GM23338 (cell line): ENCODE measurements at regions not wholly inside any gene's neighbourhood (a gene's known extent, or its start where the extent isn't known, plus 50 kb on each side); places are given as distances from the start of the nearest gene placed in this dataset.

ENCODE experiments used
- ATAC-seq: fragments of 200-7000 bp; cut with Tn5 transposase; 3 replicates; pipeline ENCODE4 v1.9.1; 2020
- DNase-seq: peaks from one replicate; pipeline ENCODE4 v3.0.0-alpha.2; 2015; ENCODE audit warnings: low spot score
- H2AFZ ChIP-seq: fragments of 200-600 bp; sonication (generic); 2 replicates; pipeline ENCODE4 v1.8.0; 2016; ENCODE audit warnings: antibody characterized with exemption, mild to moderate bottlenecking, moderate library complexity
- H3F3A ChIP-seq: fragments of 200-600 bp; sonication (generic); replicated peaks from 2 replicates; pipeline ENCODE4 v1.8.0; 2017; ENCODE audit warnings: antibody characterized with exemption, mixed run types, low read depth
- H3K27ac ChIP-seq: fragments of 200-600 bp; sonication (generic); 2 replicates; pipeline ENCODE4 v1.6.1; 2016; ENCODE audit warnings: low read depth
- H3K27me3 ChIP-seq: fragments of 200-600 bp; sonication (generic); 2 replicates; pipeline ENCODE4 v1.8.0; 2016; ENCODE audit warnings: mild to moderate bottlenecking, mixed run types, moderate library complexity; ENCODE audit not compliant: insufficient read depth
- H3K36me3 ChIP-seq: fragments of 200-600 bp; sonication (generic); 2 replicates; pipeline ENCODE4 v1.8.0; 2016; ENCODE audit warnings: mild to moderate bottlenecking; ENCODE audit not compliant: insufficient read depth
- H3K4me1 ChIP-seq: fragments of 200-600 bp; sonication (generic); 2 replicates; pipeline ENCODE4 v1.8.0; 2016; ENCODE audit warnings: mild to moderate bottlenecking, moderate library complexity; ENCODE audit not compliant: insufficient read depth
- H3K4me2 ChIP-seq: fragments of 200-600 bp; sonication (generic); 2 replicates; pipeline ENCODE4 v1.7.1; 2017; ENCODE audit warnings: mixed run types
- H3K4me3 ChIP-seq: fragments of 200-600 bp; sonication (generic); 2 replicates; pipeline ENCODE4 v1.6.1; 2016; ENCODE audit warnings: mixed run types
- H3K79me2 ChIP-seq: fragments of 200-600 bp; sonication (generic); replicated peaks from 2 replicates; pipeline ENCODE4 v1.8.0; 2017; ENCODE audit warnings: mild to moderate bottlenecking; ENCODE audit not compliant: insufficient read depth
- H3K9me2 ChIP-seq: fragments of 200-600 bp; sonication (generic); 2 replicates; pipeline ENCODE4 v1.8.0; 2017; ENCODE audit not compliant: insufficient read depth
- H4K20me1 ChIP-seq: fragments of 200-600 bp; sonication (generic); replicated peaks from 2 replicates; pipeline ENCODE4 v1.8.0; 2017; ENCODE audit warnings: mild to moderate bottlenecking; ENCODE audit not compliant: insufficient read depth
- H3K27ac Mint-ChIP-seq: 2 replicates; pipeline ENCODE4 v1.8.0; 2020; ENCODE audit warnings: inconsistent platforms, mild to moderate bottlenecking, moderate library complexity, mixed read lengths
- H3K27me3 Mint-ChIP-seq: 3 replicates; pipeline ENCODE4 v1.8.0; 2022; ENCODE audit warnings: low read depth, mild to moderate bottlenecking, moderate library complexity, mixed read lengths, inconsistent platforms; ENCODE audit not compliant: insufficient read depth, poor library complexity
- H3K36me3 Mint-ChIP-seq: 3 replicates; pipeline ENCODE4 v1.8.0; 2021; ENCODE audit warnings: low read depth, mild to moderate bottlenecking, inconsistent platforms, moderate library complexity, mixed read lengths
- H3K4me1 Mint-ChIP-seq: 3 replicates; pipeline ENCODE4 v1.8.0; 2020; ENCODE audit warnings: mild to moderate bottlenecking, inconsistent platforms, mixed read lengths
- H3K4me3 Mint-ChIP-seq: 3 replicates; pipeline ENCODE4 v1.8.0; 2021; ENCODE audit warnings: moderate library complexity, mild to moderate bottlenecking, inconsistent platforms, mixed read lengths
- H3K9me3 Mint-ChIP-seq: 3 replicates; pipeline ENCODE4 v1.8.0; 2020; ENCODE audit warnings: moderate library complexity, mild to moderate bottlenecking, inconsistent platforms, mixed read lengths
- CREB1 ChIP-seq: fragments of 250-450 bp; sonication (Bioruptor Pico); IDR thresholded peaks from 2 replicates; pipeline ENCODE4 v1.5.0; 2020; ENCODE audit warnings: low read depth, mild to moderate bottlenecking, moderate library complexity
- CTCF ChIP-seq, 2 experiments: fragments of 200-600 bp in 1 of 2; sonication (generic) in 1 of 2; conservative IDR thresholded peaks; 2 replicates each; pipeline versions ENCODE4 v1.5.1 to v1.6.1; 2016 to 2017; ENCODE audit warnings: antibody characterized with exemption in 2 of 2, low read depth in 2 of 2, mild to moderate bottlenecking in 2 of 2, moderate library complexity in 1 of 2
- EZH2 ChIP-seq: fragments of 200-600 bp; sonication (generic); IDR thresholded peaks from one replicate; pipeline ENCODE4 v1.8.0; 2017; ENCODE audit warnings: antibody characterized with exemption, mild to moderate bottlenecking, low read depth; ENCODE audit not compliant: unreplicated experiment
- EZH2phosphoT487 ChIP-seq: fragments of 200-600 bp; sonication (generic); IDR thresholded peaks from one replicate; pipeline ENCODE4 v1.8.1; 2018; ENCODE audit warnings: antibody characterized with exemption; ENCODE audit not compliant: unreplicated experiment
- JUNB ChIP-seq: IDR thresholded peaks from one replicate; pipeline ENCODE4 v1.6.1; 2016; ENCODE audit warnings: antibody characterized with exemption; ENCODE audit not compliant: unreplicated experiment
- NANOG ChIP-seq: IDR thresholded peaks from 2 replicates; pipeline ENCODE4 v1.6.1; 2016; ENCODE audit warnings: antibody characterized with exemption, borderline replicate concordance
- POLR2AphosphoS5 ChIP-seq: IDR thresholded peaks from 2 replicates; pipeline ENCODE4 v1.6.1; 2016; ENCODE audit warnings: antibody characterized with exemption, low read depth
- REST ChIP-seq: IDR thresholded peaks from one replicate; pipeline ENCODE4 v1.6.1; 2018; ENCODE audit warnings: antibody characterized with exemption; ENCODE audit not compliant: unreplicated experiment
- STAT1 ChIP-seq: IDR thresholded peaks from one replicate; pipeline ENCODE4 v1.6.1; 2016; ENCODE audit warnings: antibody characterized with exemption; ENCODE audit not compliant: unreplicated experiment
- ZNF114 ChIP-seq: fragments of 250-450 bp; sonication (Bioruptor Pico); IDR thresholded peaks from 2 replicates; pipeline ENCODE4 v1.5.0; 2020; ENCODE audit warnings: mild to moderate bottlenecking, moderate library complexity
- ZNF331 ChIP-seq: fragments of 250-450 bp; sonication (Bioruptor Pico); IDR thresholded peaks from 2 replicates; pipeline ENCODE4 v1.5.0; 2020; ENCODE audit warnings: low read depth, mild to moderate bottlenecking, moderate library complexity
- TF ChIP-seq, protein P1 (sequence below): fragments of 250-450 bp; sonication (Bioruptor Pico); IDR thresholded peaks from 2 replicates; pipeline ENCODE4 v1.5.0; 2020; ENCODE audit warnings: mild to moderate bottlenecking, moderate library complexity
- TF ChIP-seq, protein P2 (sequence below): IDR thresholded peaks from 2 replicates; pipeline ENCODE4 v1.6.1; 2016; ENCODE audit warnings: antibody characterized with exemption

DNA sequence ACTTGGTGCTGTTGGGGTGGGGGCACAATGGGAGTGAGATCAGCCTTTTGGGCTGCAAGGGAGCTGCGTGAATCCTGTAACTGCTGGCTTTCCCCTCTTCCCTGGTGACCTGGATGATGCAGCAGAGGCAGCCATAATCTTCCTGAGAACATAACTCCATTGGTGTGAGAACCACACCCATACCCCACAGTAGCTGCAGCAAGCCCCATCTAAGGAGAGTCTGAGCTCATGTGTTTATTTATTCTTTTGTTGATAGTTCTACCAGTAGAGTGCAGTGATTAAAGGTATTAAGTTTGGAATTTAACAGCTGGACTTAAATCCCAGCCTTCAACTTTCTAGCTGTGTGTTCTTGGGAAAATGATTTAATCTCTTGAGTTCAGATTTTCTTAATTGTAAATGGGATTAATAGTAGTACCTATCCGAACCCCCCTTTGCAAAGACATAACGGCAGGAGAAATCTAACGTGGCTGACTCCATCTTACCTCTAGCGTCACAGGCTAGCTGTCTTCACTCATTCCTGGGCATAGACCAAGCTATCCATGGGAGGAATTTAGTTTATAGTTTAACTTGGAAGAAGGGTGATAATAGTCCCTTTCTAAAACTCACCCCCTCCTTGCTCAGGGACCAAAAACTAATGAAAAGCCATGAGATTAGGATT lies 385.0 kb upstream of the DDI1 start:
- Mint-ChIP-seq H3K4me3 (no peak overlapping the region), H3K4me1 (no peaks in the 10 kb centered on the region), H3K36me3 (peaks cover 24% of the 10 kb centered on the region), H3K27me3 (peaks cover 4% of the 10 kb centered on the region), H3K27ac (no peak overlapping the region), H3K9me3 (peaks cover 28% of the 10 kb centered on the region)
- no peak overlapping the region for H3K27ac ChIP-seq
- H3K27me3 ChIP-seq: no peaks in the 10 kb centered on the region
- no peaks in the 10 kb centered on the region; the same call in 1 of the 2 replicates for H3K9me2 ChIP-seq
- DNase-seq: no peak
- peaks cover 7% of the 10 kb centered on the region; the same call in 1 of the 2 replicates for H3K36me3 ChIP-seq
- no peak overlapping the region for H3K4me2 ChIP-seq
- TF ChIP-seq JUNB (no peak), ZNF331 (no peak), STAT1 (no peak), POLR2AphosphoS5 (no peak), CTCF (conservative IDR thresholded peaks at IDR 0.05; ENCODE audit: low read depth in 2 of 2) (no peak), REST (no peak), ZNF114 (CRISPR knock-in tag) (no peak), EZH2phosphoT487 (no peak), CREB1 (CRISPR knock-in tag) (no peak), EZH2 (no peak), NANOG (no peak)
- TF ChIP-seq, protein P1, sequence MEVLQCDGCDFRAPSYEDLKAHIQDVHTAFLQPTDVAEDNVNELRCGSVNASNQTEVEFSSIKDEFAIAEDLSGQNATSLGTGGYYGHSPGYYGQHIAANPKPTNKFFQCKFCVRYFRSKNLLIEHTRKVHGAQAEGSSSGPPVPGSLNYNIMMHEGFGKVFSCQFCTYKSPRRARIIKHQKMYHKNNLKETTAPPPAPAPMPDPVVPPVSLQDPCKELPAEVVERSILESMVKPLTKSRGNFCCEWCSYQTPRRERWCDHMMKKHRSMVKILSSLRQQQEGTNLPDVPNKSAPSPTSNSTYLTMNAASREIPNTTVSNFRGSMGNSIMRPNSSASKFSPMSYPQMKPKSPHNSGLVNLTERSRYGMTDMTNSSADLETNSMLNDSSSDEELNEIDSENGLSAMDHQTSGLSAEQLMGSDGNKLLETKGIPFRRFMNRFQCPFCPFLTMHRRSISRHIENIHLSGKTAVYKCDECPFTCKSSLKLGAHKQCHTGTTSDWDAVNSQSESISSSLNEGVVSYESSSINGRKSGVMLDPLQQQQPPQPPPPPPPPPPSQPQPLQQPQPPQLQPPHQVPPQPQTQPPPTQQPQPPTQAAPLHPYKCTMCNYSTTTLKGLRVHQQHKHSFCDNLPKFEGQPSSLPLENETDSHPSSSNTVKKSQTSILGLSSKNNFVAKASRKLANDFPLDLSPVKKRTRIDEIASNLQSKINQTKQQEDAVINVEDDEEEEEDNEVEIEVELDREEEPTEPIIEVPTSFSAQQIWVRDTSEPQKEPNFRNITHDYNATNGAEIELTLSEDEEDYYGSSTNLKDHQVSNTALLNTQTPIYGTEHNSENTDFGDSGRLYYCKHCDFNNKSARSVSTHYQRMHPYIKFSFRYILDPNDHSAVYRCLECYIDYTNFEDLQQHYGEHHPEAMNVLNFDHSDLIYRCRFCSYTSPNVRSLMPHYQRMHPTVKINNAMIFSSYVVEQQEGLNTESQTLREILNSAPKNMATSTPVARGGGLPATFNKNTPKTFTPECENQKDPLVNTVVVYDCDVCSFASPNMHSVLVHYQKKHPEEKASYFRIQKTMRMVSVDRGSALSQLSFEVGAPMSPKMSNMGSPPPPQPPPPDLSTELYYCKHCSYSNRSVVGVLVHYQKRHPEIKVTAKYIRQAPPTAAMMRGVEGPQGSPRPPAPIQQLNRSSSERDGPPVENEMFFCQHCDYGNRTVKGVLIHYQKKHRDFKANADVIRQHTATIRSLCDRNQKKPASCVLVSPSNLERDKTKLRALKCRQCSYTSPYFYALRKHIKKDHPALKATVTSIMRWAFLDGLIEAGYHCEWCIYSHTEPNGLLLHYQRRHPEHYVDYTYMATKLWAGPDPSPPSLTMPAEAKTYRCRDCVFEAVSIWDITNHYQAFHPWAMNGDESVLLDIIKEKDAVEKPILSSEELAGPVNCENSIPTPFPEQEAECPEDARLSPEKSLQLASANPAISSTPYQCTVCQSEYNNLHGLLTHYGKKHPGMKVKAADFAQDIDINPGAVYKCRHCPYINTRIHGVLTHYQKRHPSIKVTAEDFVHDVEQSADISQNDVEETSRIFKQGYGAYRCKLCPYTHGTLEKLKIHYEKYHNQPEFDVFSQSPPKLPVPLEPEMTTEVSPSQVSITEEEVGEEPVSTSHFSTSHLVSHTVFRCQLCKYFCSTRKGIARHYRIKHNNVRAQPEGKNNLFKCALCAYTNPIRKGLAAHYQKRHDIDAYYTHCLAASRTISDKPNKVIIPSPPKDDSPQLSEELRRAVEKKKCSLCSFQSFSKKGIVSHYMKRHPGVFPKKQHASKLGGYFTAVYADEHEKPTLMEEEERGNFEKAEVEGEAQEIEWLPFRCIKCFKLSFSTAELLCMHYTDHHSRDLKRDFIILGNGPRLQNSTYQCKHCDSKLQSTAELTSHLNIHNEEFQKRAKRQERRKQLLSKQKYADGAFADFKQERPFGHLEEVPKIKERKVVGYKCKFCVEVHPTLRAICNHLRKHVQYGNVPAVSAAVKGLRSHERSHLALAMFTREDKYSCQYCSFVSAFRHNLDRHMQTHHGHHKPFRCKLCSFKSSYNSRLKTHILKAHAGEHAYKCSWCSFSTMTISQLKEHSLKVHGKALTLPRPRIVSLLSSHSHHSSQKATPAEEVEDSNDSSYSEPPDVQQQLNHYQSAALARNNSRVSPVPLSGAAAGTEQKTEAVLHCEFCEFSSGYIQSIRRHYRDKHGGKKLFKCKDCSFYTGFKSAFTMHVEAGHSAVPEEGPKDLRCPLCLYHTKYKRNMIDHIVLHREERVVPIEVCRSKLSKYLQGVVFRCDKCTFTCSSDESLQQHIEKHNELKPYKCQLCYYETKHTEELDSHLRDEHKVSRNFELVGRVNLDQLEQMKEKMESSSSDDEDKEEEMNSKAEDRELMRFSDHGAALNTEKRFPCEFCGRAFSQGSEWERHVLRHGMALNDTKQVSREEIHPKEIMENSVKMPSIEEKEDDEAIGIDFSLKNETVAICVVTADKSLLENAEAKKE (CRISPR knock-in tag): no peak
- TF ChIP-seq, protein P2, sequence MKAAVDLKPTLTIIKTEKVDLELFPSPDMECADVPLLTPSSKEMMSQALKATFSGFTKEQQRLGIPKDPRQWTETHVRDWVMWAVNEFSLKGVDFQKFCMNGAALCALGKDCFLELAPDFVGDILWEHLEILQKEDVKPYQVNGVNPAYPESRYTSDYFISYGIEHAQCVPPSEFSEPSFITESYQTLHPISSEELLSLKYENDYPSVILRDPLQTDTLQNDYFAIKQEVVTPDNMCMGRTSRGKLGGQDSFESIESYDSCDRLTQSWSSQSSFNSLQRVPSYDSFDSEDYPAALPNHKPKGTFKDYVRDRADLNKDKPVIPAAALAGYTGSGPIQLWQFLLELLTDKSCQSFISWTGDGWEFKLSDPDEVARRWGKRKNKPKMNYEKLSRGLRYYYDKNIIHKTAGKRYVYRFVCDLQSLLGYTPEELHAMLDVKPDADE: no peak
- no peak for ATAC-seq
- no peaks in the 10 kb centered on the region for H3F3A ChIP-seq
- H3K4me1 ChIP-seq: no peaks in the 10 kb centered on the region
- H2AFZ ChIP-seq: no peak overlapping the region
- no peaks in the 10 kb centered on the region for H3K79me2 ChIP-seq
- no peaks in the 10 kb centered on the region for H4K20me1 ChIP-seq
- H3K4me3 ChIP-seq: no peak overlapping the region
